Right cardiac atrium (tissue), 5 donors: ENCODE measurements at regions not wholly inside any gene's neighbourhood (a gene's known extent, or its start where the extent isn't known, plus 50 kb on each side); places are given as distances from the start of the nearest gene placed in this dataset.

ENCODE experiments used
- ATAC-seq, 2 donors: fragments of 200-7000 bp; cut with Tn5 transposase; one replicate each; pipeline versions ENCODE4 v1.8.0 to v1.9.1; 2020; ENCODE audit warnings: moderate library complexity in 2 of 2, mild to moderate bottlenecking in 1 of 2
- DNase-seq, 3 donors: peaks; one replicate each; pipeline ENCODE4 v3.0.0-alpha.2; 2020
- H3K27ac ChIP-seq: one replicate; pipeline ENCODE4 v1.5.1; 2013; ENCODE audit warnings: mild to moderate bottlenecking, low read length, control low read depth, moderate library complexity
- H3K27me3 ChIP-seq: one replicate; pipeline ENCODE4 v1.6.1; 2013; ENCODE audit not compliant: control insufficient read depth, insufficient read depth
- H3K4me1 ChIP-seq: one replicate; pipeline ENCODE4 v1.6.1; 2013; ENCODE audit warnings: low read length; ENCODE audit not compliant: control insufficient read depth, insufficient read depth
- H3K4me3 ChIP-seq: one replicate; pipeline ENCODE4 v1.5.1; 2013; ENCODE audit warnings: low read length, control low read depth
- H3K9me3 ChIP-seq: one replicate; pipeline ENCODE4 v1.6.1; 2013; ENCODE audit warnings: low read length; ENCODE audit not compliant: control insufficient read depth
- WGBS: extraction: QIAGEN DNeasy Blood & Tissue Kit; methylation state at CpG from one replicate; pipeline ENCODE4 v1.1.7; 2013; 5-methylcytosine and 5-hydroxymethylcytosine counted together
- intact Hi-C, 4 donors: fragments of 100-400 bp; cut with DNase I; formaldehyde crosslinking; loops; one replicate each; pipeline versions ENCODE4 v1.11.0 to v1.14.0; 2022 to 2023
- donor health status: healthy with polysubstance abuse.
- donor health status: DM: no; HTN: yes; CAD: no.
- donor health status: DM: no; HTN: no; CAD: no.
- donor health status: DM: no; HTN: yes; CAD: no; lungs with severe emphysema.
- donor health status: DM: yes; HTN: yes; CAD: no.

- no peak overlapping the region for H3K4me3 ChIP-seq
- no peaks in the 10 kb centered on the region for H3K9me3 ChIP-seq
- DNase-seq = no peak
- no peaks in the 10 kb centered on the region for H3K4me1 ChIP-seq
- no peak overlapping the region for H3K27ac ChIP-seq
- 89% methylated on average over 6 of the region's 6 CpGs for WGBS
- no peaks in the 10 kb centered on the region for H3K27me3 ChIP-seq
- ATAC-seq = no peak
- intact Hi-C loops = no loop called here
Measured at GRCh38 chr13:104267206-104267811, 1201.1 kb upstream of the SLC10A2 start.

- Histone ChIP-seq H3K27ac (no peak overlapping the region), H3K27me3 (no peaks in the 10 kb centered on the region), H3K4me3 (no peak overlapping the region), H3K9me3 (no peaks in the 10 kb centered on the region), H3K4me1 (no peaks in the 10 kb centered on the region)
- DNase-seq = no peak
- no peak for ATAC-seq
- intact Hi-C loops = no loop called here
- 84% methylated on average over 3 of the region's 3 CpGs for WGBS
Measured at GRCh38 chr13:104256701-104257100, 1190.5 kb upstream of the SLC10A2 start.

GRCh38 chr13:104253063-104253680, 1187.0 kb upstream of the SLC10A2 start:
- no peaks in the 10 kb centered on the region for H3K27me3 ChIP-seq
- intact Hi-C loops = no loop called here
- H3K27ac ChIP-seq = no peak overlapping the region
- ATAC-seq (no peak), DNase-seq (no peak)
- H3K4me3 ChIP-seq = no peak overlapping the region
- no peaks in the 10 kb centered on the region for H3K9me3 ChIP-seq
- WGBS = 36% methylated on average over 5 of the region's 5 CpGs
- H3K4me1 ChIP-seq = no peaks in the 10 kb centered on the region

DNA sequence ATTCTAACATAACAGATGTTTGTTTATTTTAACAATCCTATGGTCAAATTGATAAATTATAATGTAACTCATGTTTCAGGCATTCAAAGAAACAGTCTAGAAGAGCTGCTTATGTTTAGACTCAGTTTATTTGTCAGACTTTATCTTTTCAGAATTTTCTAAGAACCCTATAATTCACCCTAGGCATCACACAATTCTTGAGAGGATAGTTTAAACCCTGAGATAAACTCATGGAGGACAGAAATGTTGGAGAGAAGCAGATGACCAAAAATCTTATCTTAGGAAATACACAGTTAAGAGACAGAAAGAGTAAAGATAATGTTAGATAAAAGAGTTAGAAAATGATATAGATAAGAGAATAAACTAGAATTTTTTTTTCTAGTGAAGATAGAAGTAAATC, 1185.7 kb upstream of the SLC10A2 start:
- Histone ChIP-seq H3K27me3 (no peaks in the 10 kb centered on the region), H3K27ac (no peak overlapping the region)
- intact Hi-C loops = no loop called here

DNA sequence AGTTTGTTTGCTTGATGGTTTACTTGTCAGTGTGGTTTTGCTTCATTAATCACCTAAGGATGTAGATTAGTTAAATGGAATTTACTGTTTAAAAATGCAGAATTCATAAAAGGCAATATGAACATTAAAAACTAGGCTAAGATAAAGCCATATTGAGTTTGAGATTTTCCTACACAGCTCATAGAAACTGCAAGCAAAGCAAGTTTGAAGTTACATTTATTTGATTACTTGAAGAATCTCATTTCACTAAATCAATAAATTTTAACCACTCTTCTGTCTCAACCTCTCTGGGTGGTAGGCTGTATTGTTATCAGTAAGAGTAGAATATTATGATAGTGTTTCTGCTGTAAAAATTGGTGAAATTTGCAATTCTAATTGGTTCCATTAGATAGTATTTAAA, 1180.7 kb upstream of the SLC10A2 start:
- intact Hi-C loops = no loop called here
- ATAC-seq = no peak
- DNase-seq = no peak

More for the DNA sequence above, 1185.7 kb upstream of the SLC10A2 start:
- H3K4me3 ChIP-seq = no peak overlapping the region
- H3K9me3 ChIP-seq = no peaks in the 10 kb centered on the region
- DNase-seq (no peak), ATAC-seq (no peak)
- H3K4me1 ChIP-seq = no peaks in the 10 kb centered on the region

DNA sequence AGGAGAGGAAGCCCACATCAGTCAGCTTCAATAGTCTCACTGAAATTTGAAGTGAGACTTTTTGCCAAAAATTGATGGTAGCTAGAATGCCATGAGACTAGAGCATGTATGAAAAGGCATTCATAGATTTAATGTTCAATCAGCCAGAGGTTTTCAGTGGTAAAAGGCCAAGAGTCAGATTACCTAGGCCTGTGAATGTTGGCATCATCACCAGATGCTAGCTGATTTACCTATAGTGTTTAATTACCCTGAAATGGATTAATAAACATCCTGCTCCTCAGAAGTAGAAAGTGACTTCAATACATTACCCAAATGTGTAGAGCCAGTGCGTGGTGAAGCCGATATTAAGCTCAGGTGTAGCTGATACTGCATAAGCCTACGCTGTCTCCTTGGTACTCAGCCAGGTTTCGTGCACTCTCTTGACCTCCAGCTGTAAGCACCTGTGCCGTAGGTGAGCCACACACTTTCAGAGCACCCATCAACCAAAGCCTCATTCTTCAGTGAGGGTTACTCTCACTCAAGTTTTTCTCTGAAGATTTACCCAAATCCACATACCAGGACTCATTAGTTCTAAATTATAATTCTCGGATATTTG, 1140.3 kb upstream of the SLC10A2 start:
- Histone ChIP-seq H3K27me3 (no peaks in the 10 kb centered on the region), H3K4me3 (no peak overlapping the region), H3K9me3 (no peaks in the 10 kb centered on the region), H3K4me1 (no peaks in the 10 kb centered on the region), H3K27ac (no peak overlapping the region)
- intact Hi-C loops = no loop called here
- WGBS = 92% methylated on average over 6 of the region's 6 CpGs
- DNase-seq = no peak
- ATAC-seq = no peak

More for the DNA sequence above, 1180.7 kb upstream of the SLC10A2 start:
- H3K4me3 ChIP-seq = no peak overlapping the region
- H3K4me1 ChIP-seq = no peaks in the 10 kb centered on the region
- H3K27me3 ChIP-seq = no peaks in the 10 kb centered on the region
- H3K27ac ChIP-seq = no peak overlapping the region
- H3K9me3 ChIP-seq = no peaks in the 10 kb centered on the region

- Histone ChIP-seq H3K27ac (no peak overlapping the region), H3K27me3 (no peaks in the 10 kb centered on the region), H3K4me3 (no peak overlapping the region), H3K4me1 (no peaks in the 10 kb centered on the region), H3K9me3 (no peaks in the 10 kb centered on the region)
- 79% methylated on average over 2 of the region's 2 CpGs for WGBS
- no peak for DNase-seq
- no peak for ATAC-seq
- intact Hi-C loops = no loop called here
Measured at GRCh38 chr13:104204177-104204576, 1138.0 kb upstream of the SLC10A2 start.

GRCh38 chr13:104198801-104199200, 1132.6 kb upstream of the SLC10A2 start:
- DNase-seq = no peak
- Histone ChIP-seq H3K4me3 (no peak overlapping the region), H3K27ac (no peak overlapping the region), H3K4me1 (no peaks in the 10 kb centered on the region), H3K9me3 (peaks cover 2% of the 10 kb centered on the region), H3K27me3 (no peaks in the 10 kb centered on the region)
- WGBS = 58% methylated on average over 1 of the region's 1 CpG
- intact Hi-C loops = no loop called here
- ATAC-seq = no peak

DNA sequence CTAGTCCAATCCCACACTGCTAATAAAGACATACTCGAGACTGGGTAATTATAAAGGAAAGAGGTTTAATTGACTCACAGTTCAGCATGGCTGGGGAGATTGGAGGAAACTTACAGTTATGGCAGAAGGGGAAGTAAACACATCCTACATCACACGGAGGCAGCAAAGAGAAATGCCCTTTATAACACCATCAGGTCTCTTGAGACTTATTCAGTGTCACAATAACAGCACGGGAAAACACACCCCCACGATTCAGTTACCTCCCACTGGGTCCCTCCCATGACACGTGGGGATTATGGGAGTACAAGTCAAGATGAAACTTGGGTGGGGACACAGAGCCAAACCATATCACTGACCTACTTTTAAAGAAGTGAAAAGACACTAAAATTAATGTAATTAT, 1130.4 kb upstream of the SLC10A2 start:
- DNase-seq = no peak
- no peaks in the 10 kb centered on the region for H3K27me3 ChIP-seq
- ATAC-seq = no peak
- H3K4me1 ChIP-seq = no peaks in the 10 kb centered on the region
- H3K4me3 ChIP-seq = no peak overlapping the region
- no peak overlapping the region for H3K27ac ChIP-seq
- peaks cover 2% of the 10 kb centered on the region for H3K9me3 ChIP-seq
- 62% methylated on average over 5 of the region's 5 CpGs for WGBS
- intact Hi-C loops = no loop called here

DNA sequence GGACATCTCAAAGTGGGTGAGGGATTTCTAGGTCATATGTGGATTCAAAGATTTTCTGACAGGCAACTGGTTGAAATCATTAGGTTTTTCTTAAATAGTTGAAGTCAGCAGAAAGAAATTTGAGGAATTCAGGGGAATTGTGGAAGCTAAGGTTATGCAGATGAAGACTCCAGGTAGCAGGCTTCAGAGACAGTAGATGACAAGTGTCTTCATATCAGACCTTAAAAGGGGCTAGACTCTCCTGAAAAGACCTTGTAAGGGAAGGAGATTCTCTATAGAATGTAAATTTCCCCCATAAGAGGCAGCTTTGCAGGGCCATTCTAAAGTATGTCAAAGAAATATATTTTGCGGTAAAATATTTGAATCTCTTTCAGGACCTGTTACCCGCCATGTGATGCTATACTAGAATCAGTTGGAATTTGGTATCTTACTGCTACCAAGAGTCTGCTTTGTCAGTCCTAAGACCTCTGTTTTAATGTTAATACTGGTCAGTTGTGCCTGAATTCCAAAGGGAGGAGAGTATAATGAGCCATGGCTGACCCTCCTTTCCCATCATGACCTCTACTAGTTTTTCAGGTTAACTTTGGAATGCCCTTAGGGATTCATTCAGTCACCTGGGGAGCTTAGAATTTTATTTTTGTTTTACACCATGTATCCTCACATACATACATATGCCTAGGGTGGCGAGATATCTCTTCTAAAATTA, 1115.5 kb upstream of the SLC10A2 start:
- H3K27me3 ChIP-seq = no peaks in the 10 kb centered on the region
- no peak overlapping the region for H3K27ac ChIP-seq
- ATAC-seq (no peak), DNase-seq (no peak)
- H3K4me3 ChIP-seq = no peak overlapping the region
- intact Hi-C loops = no loop called here
- no peaks in the 10 kb centered on the region for H3K4me1 ChIP-seq
- H3K9me3 ChIP-seq = no peaks in the 10 kb centered on the region
- 86% methylated on average over 3 of the region's 3 CpGs for WGBS

DNA sequence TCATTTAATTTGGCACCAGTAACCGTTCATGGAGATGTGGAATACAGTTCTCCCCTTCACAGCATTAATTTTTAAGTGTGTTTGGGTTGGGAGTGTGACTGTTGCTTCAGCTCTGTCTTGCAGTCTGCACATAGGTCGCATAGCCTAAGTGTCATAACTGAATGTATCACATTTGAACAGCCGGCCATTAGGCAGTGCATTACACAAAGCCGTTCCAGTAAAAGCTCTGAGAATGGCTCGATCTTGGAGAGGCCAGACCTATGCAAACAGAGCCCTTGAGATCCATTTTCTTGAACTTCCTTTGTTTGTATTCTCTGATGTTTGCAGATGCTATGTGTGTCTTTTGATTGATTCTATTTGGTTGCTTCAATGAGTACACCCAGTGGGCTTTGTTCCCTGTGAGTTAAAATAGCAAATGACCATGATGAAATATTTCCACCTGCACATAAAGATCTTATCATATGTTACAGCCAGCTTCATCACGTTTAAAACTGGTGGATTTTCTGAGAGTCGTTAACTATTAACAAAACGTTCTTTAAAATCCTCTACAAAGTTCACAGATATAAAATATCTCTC, 1104.9 kb upstream of the SLC10A2 start:
- 75% methylated on average over 8 of the region's 8 CpGs for WGBS
- intact Hi-C loops = no loop called here
- ATAC-seq = no peak
- Histone ChIP-seq H3K27ac (no peak overlapping the region), H3K9me3 (no peaks in the 10 kb centered on the region), H3K4me1 (no peaks in the 10 kb centered on the region), H3K4me3 (no peak overlapping the region), H3K27me3 (no peaks in the 10 kb centered on the region)
- DNase-seq = no peak
